ENCODE measurements at regions not wholly inside any gene's neighbourhood (a gene's known extent, or its start where the extent isn't known, plus 50 kb on each side); places are given as distances from the start of the nearest gene placed in this dataset.
A peak's percentile ranks its signal among the peaks of the same experiment; 100 is the strongest.
"Not testable (repeated sequence)": the region's sequence is repeated elsewhere in the genome, so short reads cannot be mapped to it uniquely, and the experiment has no call there.

DNA sequence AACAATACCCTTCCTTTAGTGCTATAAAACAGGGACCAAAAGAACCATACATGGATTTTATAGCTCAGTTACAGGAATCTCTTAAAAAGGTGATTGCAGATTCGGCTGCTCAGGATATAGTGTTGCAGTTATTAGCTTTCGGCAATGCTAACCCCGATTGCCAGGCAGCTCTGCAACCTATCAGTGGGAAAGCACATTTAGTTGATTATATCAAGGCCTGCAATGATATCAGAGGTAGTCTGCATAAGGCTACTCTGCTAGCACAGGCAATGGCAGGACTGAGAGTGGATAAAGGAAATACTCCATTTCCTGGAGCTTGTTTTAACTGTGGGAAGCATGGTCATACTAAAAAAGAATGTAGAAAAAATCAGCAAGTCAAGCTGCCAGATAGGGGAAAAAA, 327.7 kb downstream of the REEP3 start:
- not testable (repeated sequence) for DNase-seq

DNA sequence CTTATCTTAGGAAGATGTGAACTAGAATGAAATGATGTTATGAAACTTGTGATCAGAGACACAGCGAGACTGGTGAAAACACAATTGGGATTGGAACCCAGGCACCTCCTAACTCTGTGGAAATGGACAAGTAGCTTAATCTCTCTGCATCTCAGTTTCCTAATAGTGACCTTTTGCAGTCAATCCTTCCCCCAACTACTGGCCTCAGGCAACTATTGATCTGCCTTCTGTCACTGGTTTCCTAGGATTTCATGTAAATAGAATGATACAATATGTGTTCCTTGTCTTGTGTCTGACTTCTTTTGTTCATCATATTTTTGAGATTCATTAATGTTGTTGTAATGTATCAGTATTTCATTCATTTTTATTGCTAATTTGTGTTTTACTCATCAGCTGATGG, 341.7 kb downstream of the REEP3 start:
- DNase-seq = no peak

DNA sequence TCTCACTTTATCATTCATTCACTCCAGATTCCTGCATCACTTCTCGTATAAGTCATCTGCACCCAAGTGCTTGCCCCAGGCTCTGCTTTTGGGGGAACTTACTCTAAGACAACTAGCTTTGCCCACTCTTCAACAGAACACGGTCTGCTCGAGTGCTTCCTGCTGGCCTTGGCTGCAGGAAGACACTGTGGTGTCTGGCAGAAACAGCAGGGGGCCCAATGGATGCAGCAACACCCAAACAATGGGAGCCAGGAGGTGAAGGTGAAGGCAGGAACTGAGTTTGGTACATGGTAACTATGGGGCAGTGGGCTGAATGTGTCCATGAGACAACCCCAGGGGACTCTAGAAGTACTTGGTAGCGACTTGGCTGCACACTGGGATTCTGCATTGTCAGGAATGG, 344.0 kb downstream of the REEP3 start:
- DNase-seq = no peak

DNA sequence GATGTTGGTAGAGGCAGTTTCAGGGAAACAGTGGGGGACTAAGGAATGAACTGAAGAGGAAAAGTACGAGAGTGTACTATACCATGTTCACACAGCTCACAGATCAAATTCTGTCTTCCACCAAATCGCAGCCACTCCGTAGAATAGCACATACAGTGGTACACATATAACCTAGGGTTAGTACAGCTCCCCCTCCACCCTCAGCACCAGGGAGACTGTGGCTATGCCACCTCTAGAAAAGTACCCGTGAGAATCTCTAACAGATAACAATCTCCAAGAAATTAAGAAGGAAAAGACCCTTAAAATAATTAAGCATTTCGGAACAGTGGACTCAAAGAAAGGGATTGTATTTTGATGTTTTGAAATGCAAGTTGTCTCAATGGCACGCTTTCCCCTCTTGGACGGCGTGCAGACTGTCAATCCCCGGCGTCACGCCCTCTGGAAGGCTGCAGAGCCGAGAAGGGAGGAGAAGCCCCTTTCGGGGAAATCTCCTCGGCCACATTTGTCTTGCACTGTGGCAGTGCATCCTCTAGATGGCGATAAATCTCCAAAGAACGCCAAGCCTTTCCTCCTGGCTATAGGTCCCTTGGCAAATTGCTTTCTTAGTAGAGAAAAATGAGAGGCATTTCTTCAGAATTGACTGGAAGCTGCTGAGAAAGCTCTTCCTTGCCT, 345.0 kb downstream of the REEP3 start:
- peak; percentile 59 to 83 for DNase-seq

DNA sequence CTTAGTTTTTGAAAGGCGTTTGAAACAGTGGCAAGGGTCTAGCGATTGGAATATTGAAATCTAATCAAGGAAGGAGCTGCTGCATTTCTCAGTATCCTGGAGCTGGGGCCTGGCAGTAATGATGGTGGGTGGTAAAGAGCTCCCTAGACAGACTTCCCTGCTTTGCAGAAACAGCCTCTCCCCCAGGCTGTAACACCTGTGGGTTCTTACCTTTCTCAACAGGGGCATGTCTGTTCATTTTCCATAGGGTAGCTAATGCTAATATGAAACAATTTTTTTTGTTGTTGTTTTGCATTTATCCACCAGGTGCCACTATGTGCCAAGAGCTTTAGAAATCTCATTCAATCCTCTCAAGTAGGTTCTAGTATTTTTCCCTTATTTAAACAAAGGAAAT, 345.5 kb downstream of the REEP3 start:
- no peak for DNase-seq

DNA sequence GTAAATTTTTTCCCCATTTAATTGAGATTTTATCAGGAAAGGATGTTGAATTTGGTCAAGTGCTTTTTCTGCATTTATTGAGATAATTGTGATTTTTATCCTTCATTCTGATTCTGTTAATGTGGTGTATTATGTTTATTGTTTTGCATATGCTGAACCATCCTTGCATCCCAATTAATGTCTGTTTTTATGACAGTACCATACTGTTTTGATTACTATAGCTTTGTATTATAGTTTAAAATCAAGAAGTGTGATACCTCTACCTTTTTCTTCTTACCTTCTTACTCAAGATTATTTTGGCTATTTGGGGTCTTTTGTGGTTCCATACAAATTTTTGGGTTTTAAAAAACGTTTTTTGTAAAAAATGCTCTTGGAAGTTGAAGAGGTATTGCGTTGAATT, 357.2 kb downstream of the REEP3 start:
- no peak for DNase-seq

DNA sequence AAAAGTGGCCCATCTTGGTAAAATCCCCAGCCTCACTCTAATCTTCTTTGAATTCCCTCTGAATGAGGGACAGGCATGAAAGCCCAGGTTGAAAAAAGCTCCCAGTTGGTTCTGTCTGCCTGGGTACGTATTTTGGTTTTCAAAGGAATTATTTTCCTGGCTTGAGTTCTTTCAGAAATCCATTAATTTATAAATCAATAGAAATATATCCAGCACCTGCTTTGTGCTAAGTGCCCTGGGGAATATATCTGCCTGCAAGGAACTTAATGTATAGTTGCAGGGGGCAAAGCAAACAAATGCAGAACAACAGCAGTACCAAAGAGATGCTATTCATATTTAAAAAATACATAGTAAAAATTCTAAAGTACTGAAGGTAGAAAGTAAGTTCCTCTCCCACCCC, 362.7 kb downstream of the REEP3 start:
- DNase-seq = no peak

DNA sequence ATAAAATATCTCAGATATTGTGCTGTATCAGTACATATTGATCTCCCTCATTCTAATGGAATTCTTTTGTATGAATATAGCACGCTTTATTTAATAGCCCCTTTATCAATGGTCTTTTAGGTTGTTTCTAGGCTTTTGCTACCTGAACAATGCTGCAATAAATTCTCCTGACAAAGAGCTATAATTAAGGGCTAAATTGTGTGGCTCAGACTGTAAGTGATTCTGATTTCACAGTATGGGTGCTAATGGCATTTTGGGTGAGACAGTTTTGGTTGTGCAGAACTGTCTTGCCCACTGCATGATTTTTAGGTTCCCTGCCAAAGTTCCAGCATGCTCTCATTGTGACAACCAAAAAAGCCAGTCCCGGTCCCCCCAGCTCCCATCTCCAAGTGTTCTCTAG, 363.2 kb downstream of the REEP3 start:
- DNase-seq = no peak

DNA sequence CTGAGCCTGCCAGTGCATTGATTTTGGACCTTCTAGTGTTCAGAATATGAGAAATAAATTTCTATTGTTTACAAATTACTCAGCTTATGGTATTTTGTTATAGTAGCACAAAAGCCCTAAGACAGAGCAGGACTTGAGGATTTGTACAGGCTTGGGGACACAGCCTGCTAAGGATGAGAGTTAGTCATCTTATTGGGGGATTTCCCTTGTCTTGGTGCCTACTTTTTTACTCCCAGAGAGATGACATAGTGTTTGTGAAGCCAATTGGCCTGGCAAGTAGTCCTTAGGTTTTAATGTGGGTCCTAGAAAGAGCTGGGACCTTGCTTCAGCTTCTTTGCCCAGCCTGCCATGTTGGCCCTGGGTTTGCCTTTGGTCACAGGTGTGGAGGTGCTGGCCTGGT, 364.0 kb downstream of the REEP3 start:
- DNase-seq = no peak

DNA sequence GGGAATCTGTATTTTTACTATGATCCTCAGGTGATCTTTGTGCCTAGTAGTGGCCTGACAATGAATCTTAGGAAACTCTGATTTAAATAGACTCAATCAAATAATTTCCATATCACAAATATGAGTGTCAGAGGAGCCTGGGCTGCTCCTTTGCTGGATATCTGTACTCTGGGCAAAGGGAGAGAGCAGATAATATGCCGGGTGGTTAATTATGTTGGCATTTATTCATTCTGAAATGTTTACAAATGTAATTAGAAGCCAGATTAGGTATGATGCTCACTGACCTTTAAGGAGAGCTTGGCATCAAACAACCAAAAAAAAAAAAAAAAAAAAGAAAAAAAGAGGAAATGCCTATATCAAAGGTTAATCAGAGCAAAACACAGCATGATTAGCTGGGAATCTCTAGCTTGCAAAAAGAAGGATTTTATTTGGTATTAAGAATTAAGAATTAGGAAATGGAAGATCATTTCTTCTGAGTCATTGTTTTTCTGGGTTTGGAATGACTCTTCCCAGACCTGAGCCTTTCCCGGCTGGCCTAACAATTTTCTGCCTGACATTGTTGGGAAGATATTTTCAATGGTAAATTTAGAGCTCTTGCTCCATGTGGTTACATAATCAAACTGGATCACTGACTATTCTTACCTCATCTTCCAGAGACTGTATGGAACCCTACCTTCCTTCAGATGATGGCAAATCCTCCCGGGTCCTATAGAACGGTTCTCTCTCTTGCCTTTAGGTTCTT, 365.3 kb downstream of the REEP3 start:
- DNase-seq = no peak

DNA sequence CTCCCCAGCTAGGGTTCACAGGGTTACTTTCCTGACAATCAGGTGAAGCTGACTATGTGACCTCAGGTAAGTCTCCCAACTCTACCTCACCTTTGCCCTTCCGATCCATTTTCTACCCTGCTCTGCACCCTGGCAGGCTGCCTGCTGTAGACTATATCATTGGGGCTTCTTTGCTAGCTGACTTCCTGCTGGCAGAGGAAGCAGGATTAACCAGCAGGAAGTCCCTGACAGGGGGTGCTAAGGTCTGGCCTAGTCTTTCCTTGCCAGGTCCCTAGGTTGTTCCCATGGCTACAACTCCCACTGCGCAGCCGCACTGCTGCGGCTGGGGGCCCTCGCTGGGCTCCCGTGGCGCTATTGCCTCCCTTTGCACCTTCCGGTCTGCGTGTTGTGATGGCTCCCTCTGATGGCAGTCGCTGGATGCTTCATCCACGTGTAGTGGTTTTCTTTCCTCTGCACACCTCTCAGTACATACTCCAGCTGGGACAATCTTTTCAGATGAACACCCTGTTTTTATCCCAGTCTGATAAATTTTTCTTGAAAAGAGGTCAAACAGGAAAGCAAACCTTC, 365.9 kb downstream of the REEP3 start:
- no peak for DNase-seq

DNA sequence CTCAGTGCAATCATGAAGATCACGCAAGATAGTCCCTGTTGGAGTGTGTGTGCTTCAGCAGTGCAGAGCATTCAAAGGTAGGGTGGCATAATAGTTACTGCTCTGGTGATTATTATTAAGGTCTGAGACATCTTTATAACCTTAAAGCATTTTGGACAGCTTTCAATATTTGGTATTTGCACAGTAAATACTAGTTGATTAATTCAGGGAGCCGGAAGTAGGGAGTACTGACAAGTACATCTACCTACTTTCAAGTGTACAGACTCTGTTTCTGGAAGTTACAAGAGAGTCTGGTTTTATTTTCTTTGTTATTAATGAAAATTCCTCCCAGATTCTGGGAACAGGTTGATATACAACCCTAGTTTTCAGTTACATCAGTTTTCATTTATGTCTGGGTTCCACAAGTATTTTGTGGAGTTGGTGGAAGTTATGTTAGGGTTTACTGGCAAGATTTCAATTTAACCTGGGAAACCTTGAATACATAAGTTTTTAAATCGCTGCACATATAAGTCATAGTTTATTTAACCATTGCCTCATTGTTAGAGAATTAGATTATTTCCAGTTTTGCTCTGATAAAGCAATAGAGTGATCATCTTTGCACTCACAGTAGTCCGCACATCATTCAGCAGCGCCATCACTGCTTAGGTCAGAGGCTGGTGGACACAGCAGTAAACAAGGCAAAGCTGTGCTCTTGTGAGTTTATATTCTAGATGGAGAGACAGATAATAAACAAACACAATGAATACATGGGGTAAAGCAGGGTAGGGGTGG, 366.6 kb downstream of the REEP3 start:
- DNase-seq = no peak

DNA sequence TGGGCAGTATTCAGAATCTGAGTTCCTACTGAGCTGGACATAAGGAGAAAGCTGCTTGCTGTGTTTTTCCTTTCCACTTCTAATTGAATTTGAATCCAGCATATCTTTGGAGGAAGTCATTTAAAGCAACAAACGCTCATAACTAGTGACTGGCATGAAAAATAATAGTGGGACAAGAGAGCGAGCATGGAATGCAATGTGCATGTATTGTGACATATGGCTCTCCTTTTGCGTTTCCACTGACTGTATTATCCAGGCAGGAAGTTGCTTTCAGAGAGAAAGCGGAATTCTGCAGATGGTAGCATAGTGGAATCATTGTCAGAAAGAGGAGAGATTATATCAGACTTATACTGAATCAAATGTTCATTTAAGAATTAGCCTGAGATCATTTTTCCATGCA, 368.6 kb downstream of the REEP3 start:
- no peak for DNase-seq

DNA sequence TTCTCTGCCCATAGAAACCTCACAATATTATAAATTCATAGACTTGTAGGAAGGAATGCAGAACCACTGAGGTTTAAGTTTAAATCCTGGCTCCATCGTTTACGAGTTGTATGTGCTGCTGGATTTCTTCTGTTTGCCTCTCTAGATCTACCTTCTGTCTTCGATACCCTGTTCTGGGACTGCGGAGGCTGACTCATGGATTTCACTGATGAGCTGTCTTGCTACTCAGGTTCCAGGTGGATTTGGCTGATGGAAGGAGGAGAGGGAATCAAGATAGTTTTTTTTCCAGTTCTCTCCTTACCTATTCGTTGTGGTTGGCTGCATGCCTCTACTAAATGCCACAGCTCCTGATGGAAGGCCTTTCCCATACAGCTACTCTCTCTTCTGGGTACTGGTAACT, 375.8 kb downstream of the REEP3 start:
- DNase-seq = no peak

DNA sequence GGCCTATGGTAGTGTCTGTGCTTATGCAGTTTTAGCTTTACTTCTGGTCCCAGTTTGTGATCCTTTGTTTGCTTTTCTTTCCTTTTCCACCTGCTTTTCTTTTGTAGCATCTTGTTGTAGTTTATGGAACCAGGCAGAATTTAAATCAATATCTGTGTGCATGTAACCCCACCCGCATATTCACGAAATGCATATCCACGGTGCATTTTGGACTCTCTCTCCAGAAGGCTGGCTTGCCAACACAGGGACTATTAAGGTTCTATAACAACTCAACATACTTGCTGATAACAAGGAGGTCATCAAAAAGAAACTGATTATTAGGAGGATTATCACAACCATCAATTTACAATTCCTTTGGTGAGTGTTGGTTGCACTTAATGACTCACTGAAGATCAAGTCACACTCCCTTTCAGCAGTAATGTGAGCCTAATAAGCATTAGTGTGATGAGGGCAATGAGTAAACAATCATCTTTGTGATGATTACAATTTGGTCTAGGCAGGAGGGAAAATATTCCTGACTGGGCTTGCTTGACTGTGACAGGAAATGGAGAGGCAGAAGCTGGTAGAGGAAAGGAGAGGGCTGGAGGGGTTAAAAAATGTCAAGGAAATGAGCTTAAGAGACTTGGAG, 378.6 kb downstream of the REEP3 start:
- no peak for DNase-seq

DNA sequence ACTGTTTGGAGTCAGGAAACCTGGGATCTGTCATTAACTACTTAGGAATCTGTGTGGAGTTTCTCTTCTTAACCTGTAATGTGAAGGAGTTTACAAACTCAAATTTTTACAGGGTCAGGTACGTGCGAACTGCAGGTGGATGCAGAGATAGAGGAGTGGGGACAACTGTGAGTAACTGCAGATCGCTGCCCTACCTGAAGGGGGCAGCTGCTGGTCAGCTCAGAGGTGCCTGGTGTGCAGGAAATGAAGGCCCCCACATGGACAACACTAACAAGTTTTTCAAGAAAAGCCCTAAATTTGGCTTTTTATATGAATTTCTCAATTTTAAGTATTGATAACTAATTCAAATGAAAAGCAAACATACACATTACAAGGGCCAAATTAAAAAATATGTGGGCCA, 380.0 kb downstream of the REEP3 start:
- no peak for DNase-seq

DNA sequence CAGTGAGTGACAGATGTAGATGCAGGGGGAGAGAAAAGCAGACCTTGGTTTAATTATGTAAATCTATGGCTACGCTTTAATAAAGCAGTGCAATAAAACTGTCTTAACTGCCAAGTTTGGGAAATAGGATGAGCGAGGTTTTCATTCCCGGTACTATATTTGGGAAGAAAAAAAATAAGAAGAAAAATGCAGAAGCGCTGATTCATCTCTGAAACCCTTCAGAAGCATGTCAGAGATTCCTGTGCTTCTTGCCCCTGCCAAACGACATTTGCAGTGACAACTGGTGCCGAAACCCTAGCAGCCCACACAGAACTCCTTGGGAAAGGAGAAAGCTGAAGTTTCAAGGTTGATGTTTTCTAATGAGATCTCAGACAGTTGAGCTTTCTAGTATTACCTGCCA, 380.7 kb downstream of the REEP3 start:
- DNase-seq = no peak

DNA sequence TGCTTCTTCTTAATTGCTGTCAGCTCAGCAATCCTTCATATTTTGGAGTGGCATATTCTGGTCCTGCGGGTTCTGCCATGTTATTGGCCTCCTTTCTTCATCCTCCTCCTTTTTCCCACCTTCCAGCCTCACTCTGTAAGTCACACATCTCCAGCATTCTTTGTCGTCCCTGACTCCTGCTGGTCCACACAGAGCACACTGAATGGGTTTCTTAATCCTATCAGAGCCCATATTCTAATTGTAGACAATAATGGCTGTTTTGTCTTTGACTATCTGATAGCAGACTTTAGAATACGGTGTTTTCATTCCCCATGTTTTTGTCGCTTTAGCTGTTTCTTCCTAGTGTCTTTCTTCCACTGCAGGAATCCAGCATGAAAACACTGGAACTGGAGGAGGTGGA, 389.6 kb downstream of the REEP3 start:
- no peak for DNase-seq

DNA sequence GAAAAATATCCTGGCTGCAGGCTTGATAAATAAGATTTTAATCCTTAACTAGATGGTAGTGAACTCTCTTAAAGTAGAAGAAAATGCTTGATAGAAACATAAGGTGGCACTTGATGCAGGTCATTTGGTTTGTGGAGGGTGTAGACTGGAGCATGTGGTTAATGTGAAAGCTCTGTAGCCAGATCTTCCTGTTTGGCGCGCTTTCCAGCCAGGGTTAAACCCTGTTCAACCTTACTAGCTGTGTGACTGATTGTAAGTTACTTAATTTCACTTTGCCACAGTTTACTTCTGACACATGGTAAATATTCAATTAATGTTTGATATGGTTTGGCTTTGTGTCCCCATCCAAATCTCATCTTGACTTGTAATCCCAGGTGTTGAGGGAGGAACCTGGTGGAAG, 394.0 kb downstream of the REEP3 start:
- DNase-seq = no peak

DNA sequence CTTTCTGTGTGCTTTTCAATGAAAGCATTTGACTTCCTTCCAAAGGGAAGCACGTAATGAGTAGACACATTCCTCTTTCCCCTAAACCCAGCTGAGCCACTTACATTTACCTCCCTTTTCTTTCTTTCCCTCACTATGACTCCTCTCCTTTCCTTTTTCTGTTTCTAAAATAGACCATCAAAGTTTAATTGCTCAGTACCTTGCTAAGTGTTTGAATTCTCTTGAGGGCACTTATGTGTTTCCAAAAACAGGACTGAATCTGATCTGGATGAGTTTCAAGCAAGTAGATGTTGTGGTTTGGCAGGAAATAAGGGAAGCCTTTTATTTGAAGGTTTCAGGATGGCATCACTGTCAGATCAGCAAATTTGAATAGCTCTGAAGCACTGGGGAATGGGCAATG, 396.2 kb downstream of the REEP3 start:
- peak in 1 of 2 donors; percentile 6 for DNase-seq

DNA sequence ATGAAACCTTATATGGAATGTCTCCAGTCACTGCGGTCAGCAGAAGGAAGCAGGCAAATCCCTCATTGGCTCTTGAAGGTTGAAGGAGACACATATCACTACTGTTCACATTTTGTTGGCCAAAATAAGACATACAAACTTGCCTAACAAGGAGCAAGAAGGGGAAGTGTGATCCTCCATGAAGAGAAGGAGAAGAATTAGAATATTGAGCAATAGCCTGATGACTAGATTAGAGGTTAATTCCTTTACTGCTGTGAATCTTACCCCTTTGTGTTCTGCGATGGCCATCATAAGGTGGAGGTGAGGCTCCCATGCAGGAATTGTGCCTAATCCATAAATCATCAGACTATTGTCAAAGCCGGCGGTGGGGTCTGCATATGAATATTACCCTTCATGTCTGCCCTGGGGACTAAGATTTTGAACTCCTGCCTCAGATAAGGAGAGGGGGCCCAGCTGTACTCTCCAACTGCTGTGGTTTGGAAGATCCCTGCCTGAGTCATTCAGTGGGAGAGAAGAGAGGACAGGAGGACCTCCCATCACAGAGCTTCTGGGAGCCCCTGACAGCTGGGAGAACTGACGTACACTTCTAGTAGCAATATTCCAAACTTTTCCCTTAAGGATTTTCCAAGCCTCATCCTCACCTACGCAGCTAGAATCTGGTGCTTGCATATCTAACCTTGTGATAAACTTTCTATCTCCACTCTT, 398.5 kb downstream of the REEP3 start:
- no peak for DNase-seq

DNA sequence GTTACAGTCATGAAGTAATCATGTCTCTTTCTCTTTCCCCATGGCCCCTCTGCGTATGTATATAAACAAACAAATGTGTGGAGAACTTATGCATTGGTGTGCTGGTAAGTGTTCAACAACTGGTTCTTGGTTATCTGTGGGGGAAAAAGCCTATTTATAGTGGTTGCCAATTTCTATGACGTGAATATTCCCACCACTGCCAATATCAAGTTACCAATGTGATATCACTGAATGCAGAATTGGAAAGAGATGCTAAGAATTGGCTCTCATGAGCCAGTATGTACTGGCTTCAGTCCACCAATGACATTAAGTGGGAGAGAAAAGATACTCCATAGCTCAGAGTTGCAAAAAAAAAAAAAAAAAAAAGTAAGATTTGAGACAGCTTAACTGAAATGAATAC, 399.7 kb downstream of the REEP3 start:
- DNase-seq = peak; percentile 25 to 40

All from right lung (tissue), 2 donors.